Sigmoid colon (tissue), 3 donors: ENCODE measurements at regions not wholly inside any gene's neighbourhood (a gene's known extent, or its start where the extent isn't known, plus 50 kb on each side); places are given as distances from the start of the nearest gene placed in this dataset.

Experiments used
- CTCF ChIP-seq, 4 experiments: fragments of 450-650 bp in 3 of 4; fragments of 200-600 bp in 1 of 4; IDR thresholded peaks; one replicate each; pipeline ENCODE4 v1.5.1; 2016 to 2019; ENCODE audit warnings: antibody characterized with exemption in 4 of 4, mild to moderate bottlenecking in 3 of 4, moderate library complexity in 2 of 4
- POLR2A ChIP-seq, 2 donors: fragments of 450-650 bp; IDR thresholded peaks; one replicate each; pipeline ENCODE4 v1.6.1; 2016; ENCODE audit warnings: antibody characterized with exemption in 2 of 2, mild to moderate bottlenecking in 2 of 2, moderate library complexity in 2 of 2

- TF ChIP-seq CTCF (IDR thresholded peaks at IDR 0.05) (no peak), POLR2A (IDR thresholded peaks at IDR 0.05) (no peak)
Observed at GRCh38 chr2:74039611-74040010, 54.9 kb downstream of the TET3 start.
